SHP77 treated with DMSO at 0.1 percent for 48 hours (cell line): ENCODE measurements at regions not wholly inside any gene's neighbourhood (a gene's known extent, or its start where the extent isn't known, plus 50 kb on each side); places are given as distances from the start of the nearest gene placed in this dataset.

Experiments used
- DNase-seq: peaks from one replicate; lab custom pipeline; 2025; lab: John Stamatoyannopoulos, UW

- no peak for DNase-seq
Observed at GRCh38 chr2:181836583-181836982, 54.9 kb upstream of the ITPRID2 start.

- DNase-seq: no peak
Observed at GRCh38 chr2:181837563-181837962, 54.0 kb upstream of the ITPRID2 start.

- DNase-seq: no peak
Observed at GRCh38 chr2:181839811-181840210, 51.7 kb upstream of the ITPRID2 start.

GRCh38 chr2:181841079-181841478 lies 50.5 kb upstream of the ITPRID2 start:
- DNase-seq: no peak
